Retinal pigment epithelial cell (primary cell): ENCODE measurements at regions not wholly inside any gene's neighbourhood (a gene's known extent, or its start where the extent isn't known, plus 50 kb on each side); places are given as distances from the start of the nearest gene placed in this dataset.

Source experiments
- DNase-seq: peaks from one replicate; pipeline ENCODE4 v3.0.0-alpha.2; 2010; ENCODE audit warnings: low read depth
- H3K4me3 ChIP-seq: 2 replicates; pipeline ENCODE4 v1.5.1; 2011; ENCODE audit warnings: mild to moderate bottlenecking, low read length, control low read depth, moderate library complexity
- TF ChIP-seq, protein P1 (sequence below): conservative IDR thresholded peaks from 2 replicates; pipeline ENCODE4 v1.5.1; 2011; ENCODE audit warnings: low read depth, low read length, control low read depth, inconsistent platforms

DNA sequence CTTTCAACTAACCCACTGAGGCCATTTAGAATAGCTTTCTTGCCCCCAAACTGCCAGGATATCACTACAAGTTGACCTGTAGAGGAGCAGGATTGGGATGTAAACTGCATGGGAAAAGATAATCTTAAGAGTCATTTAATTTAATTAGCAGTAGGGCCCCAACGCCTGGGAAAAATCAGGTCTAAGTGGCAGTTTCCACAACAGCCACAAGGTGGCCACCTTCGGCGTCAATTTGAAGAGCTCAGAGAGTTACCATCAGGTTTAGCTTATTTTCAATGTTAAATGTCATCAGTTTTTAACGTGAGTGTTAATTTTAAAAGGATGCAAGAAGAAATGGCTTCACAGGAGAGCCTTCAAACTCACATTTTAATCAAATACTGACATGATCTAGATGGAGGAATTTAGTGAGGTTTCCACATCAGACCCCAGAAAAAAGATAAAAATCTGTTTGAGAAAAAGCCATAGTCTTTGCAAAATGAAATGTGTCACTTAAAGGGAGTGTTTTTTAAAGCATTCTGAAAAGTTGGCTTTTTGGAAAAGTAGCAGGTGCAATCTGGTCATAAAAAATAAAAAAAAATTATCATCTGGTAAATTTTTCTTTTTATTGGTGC, 77.3 kb upstream of the UPP2 start:
- TF ChIP-seq, protein P1, sequence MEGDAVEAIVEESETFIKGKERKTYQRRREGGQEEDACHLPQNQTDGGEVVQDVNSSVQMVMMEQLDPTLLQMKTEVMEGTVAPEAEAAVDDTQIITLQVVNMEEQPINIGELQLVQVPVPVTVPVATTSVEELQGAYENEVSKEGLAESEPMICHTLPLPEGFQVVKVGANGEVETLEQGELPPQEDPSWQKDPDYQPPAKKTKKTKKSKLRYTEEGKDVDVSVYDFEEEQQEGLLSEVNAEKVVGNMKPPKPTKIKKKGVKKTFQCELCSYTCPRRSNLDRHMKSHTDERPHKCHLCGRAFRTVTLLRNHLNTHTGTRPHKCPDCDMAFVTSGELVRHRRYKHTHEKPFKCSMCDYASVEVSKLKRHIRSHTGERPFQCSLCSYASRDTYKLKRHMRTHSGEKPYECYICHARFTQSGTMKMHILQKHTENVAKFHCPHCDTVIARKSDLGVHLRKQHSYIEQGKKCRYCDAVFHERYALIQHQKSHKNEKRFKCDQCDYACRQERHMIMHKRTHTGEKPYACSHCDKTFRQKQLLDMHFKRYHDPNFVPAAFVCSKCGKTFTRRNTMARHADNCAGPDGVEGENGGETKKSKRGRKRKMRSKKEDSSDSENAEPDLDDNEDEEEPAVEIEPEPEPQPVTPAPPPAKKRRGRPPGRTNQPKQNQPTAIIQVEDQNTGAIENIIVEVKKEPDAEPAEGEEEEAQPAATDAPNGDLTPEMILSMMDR, result peak; percentile 86
- no peak overlapping the region for H3K4me3 ChIP-seq

DNA sequence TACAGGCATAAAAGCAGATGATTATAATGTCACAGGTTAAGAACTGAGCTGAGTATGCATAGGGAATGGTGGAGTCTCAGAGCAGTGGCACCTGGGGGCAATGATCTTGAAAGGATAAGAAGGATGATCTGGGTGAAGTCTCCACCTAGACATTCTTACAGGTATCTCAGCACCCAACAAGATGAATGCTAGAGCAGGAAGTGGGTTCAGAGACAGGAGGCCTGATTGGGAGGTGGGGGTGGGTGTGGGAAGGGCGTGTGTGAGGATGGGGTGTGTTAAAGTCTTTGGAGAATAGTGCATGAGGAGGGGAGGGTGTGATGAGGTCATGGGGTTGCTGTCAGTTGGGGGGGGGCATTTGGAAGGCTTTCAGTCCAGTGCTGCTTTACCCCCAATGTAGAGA, 78.8 kb upstream of the UPP2 start:
- H3K4me3 ChIP-seq, result no peak overlapping the region
- TF ChIP-seq, protein P1, result no peak
- no peak for DNase-seq

More for the DNA sequence above, 77.3 kb upstream of the UPP2 start:
- no peak for DNase-seq

DNA sequence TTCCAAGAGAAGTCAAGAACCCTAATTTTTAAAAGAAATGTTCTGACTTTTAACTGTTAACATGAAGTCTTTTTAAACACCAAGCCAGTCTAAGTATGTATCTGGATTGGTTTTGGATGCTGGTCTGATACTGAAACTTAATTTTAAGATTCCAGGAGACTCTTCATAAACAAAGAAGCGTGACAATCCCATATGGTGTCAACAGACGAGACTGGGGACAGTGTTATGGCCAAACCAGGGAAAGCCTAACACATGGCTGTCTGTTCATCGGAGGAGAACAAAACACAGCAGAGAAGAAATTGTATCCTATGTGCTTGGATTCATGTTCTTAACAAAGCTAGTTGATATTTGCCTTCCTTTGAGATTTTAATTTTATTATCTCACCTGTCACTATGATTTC, 80.5 kb upstream of the UPP2 start:
- no peak for DNase-seq
- H3K4me3 ChIP-seq, result no peak overlapping the region
- TF ChIP-seq, protein P1, result no peak

- no peak for DNase-seq
- H3K4me3 ChIP-seq, result no peak overlapping the region
- TF ChIP-seq, protein P1, result no peak
These were observed 86.1 kb upstream of the UPP2 start for GRCh38 chr2:158015428-158016076.

DNA sequence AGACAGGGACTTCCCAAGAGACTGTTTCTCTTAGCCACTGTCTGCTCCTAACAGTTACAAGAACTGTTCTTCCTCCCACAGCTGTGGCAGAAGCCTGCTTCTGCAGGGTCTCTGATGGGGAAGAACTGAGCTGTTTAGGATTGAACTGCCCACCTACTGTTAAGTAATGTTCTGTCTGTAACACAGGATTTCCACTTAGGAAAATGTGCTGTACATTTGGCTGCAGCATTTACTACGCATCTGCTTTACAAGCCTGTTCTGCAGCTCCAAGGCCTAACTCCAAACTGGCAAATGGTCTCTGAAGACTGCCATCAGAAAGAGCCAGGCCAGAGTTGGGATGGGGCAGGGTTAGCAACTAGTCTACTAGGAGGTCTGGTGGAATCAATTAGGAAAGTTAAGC, 87.8 kb upstream of the UPP2 start:
- no peak overlapping the region for H3K4me3 ChIP-seq
- TF ChIP-seq, protein P1, result no peak
- no peak for DNase-seq

DNA sequence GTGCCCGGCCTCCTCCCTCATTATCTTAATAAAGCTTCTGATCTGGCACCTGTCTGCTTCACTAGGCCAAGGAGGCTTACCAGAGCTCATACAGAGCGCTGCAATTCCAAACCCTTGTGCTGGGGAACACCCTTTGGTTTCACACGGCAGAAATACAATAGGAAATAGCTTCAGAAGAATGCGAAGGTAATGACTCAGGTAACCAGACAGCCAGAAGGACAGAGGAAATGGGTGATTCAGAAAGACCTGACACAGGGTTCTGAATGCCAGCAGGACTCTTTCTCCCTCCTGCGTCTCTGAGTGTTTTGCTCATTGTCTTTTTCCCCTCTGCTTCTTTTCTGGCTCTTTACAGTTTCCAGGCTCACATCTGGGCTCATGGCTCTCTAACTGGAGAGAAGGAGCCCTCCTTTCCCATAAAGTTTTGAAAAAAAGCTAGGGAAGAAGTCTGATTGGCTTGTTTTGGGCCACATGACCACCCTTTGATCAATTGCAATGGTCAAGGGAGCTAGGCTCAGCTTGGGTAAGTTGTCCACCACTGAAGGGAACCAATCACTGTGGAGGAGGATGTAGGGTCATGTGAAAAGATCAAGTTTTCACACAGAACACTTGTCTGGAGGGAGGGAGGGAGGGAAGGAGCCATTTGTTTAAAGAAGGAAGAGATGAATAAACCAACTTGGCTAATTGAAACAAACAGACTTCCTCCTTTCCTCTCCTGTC, 90.5 kb upstream of the UPP2 start:
- no peak for DNase-seq
- TF ChIP-seq, protein P1, result no peak
- no peak overlapping the region for H3K4me3 ChIP-seq
